Activated CD4-positive, alpha-beta T cell treated with anti-CD3 and anti-CD28 coated beads for 24 hours (primary cell): ENCODE measurements at regions not wholly inside any gene's neighbourhood (a gene's known extent, or its start where the extent isn't known, plus 50 kb on each side); places are given as distances from the start of the nearest gene placed in this dataset.

Experiments used
- DNase-seq, 2 donors: peaks; one replicate each; pipeline ENCODE4 v3.0.0-alpha.2; 2020; ENCODE audit warnings: low read depth in 2 of 2

DNA sequence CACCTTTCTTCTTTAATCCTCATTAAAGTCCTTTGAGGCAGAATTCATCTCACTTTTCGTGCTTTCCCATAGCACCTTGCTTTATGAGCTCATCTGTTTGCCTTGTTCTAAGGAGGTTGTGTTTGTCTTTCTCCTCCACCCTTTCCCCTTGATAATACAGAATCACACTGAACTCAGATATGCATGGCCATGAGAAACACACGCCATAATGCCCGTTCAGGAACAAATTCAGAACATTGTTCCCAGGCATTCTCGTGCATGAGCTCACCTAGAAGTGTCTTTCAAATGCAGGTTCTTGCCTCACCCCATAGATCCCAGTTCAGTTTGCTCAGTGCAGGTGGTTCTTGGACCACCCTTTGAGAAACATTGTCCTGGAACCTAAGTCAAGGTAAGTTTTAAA is 71.1 kb downstream of the TMEM114 start:
- DNase-seq, result no peak

DNA sequence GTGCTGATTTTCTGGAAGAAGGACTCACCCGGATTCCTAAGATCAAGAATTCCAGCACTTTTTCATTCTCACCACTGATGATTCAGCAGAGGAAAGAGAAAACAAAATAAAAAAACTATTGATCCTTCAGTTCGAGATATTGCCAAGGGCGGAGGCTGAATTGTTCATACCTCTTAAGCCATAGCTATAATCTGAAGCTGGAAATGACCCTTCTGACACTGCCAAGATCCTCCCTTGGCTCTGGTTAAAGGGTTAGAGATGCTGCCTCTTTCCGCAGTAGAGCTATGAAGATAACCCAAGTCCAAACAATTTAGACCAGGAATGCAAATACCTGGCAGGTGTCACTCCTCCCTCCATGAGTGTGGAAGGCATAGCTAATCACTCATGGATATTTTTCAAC is 73.0 kb downstream of the TMEM114 start:
- no peak for DNase-seq

DNA sequence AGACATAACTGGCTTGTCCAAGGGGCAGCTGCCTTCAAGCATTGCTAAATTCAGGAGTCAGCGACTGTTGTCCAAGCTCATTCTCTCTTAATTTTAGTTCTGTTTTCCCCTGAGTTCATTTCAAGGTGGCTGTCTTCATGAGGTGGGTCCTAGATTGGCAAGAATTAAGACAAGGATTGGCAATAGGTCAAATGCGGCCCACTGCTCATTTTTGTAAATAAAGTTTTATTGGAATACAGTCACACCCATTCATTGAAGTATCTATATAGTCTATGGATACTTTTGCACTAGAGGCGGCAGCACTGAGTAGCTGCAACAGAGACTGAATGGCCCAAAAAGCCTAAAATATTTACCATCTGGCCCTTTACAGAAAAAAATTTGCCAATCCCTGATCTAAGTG is 73.8 kb downstream of the TMEM114 start:
- DNase-seq, result no peak

DNA sequence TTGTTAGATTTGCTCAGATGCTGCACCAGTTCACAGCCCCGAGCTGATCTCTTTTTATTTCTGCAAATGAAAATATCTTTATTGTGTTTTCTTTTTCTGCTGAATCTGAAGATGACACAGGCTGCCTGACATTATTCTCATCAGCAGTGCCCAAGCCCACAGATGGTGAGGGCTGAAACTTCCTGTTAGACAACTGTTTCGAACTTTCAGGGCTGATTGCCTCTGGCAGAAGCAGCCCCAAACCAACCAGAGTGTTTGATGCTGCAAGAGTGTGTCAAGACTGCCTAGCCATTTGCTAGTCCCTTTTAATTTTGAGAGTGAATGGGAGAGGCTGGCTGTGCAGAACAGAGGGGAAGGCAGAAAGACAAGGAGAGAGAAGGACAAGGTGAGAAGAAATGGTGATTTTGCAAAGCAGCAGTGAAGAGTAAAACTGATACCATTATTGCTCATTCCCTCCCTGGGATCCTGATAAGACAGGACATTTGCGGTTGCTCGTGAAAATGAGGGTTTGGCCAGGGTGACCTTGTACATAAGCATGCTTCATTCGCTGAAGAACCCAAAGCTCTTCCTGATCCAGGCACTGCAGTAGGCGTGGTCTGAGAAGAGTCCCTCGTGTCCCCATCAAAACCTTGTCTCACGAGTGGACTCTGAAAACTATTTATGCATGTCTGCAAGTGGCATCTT is 77.2 kb downstream of the TMEM114 start:
- no peak for DNase-seq

DNA sequence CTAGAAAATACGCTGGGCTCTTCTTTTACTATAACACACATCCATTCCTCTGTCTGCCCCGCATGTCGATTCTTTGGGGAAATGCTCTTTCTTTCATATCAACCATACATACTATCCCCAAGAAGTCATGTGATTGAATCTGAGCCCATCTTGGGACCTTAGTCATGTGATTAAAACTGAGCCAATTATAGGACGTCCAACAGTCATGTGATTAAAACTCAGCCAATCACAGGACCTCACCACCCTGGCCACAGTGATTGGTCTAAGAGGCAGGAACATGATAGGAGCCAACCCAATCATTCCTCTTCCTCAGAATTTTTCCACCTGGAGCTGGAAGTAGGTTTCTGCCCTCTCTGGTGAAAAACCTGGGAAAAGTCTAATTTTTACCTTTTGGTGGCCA is 78.8 kb downstream of the TMEM114 start:
- no peak for DNase-seq

DNA sequence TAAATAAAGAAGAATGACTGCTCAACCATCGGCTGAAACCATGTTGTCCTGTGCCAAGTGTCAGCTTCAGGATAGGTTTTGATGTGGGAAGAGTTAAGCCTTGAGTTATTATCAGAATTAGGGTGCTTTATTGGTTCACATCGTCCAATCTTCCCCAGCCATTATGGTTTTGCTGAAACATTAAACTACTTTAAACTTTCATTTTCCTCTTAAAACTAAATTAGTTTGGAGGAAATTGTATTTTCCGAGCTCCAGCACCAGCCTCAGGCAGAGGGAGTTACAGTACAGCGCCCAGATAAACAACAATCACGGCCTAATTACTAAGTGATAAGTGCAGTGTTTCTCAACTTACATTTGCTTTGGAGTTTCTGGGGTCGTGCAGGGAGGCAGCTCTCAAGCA is 80.2 kb downstream of the TMEM114 start:
- DNase-seq, result no peak

DNA sequence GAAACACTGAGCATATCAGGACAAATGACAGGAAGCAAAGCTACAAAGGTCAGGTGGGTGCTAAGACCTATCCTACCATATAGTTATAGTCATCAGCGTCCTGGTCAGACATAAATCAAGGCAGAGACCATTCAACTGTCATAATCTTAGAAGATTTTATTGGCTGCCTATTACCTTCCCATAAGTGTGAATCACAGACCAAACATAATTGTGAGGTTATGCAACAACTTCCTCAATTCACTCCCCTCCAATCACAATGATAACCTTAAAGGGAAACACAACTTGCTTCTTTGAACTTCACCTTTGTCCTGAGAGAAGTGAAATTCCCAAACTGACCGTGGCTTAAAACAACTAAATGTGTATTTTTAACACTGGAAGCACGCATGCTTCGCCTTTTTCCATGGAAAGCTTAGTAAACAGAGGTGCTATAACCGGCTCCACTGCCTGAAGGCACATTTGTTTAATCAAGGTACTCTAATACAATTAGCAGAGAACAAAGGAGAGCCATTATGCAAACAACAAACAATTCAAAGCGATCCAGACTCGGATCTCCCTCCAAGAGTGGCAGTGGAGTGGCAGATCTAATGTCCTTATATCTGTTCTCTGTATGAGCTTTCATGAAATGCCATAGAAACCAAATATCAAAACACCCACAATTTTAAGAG is 84.9 kb downstream of the TMEM114 start:
- DNase-seq, result no peak

DNA sequence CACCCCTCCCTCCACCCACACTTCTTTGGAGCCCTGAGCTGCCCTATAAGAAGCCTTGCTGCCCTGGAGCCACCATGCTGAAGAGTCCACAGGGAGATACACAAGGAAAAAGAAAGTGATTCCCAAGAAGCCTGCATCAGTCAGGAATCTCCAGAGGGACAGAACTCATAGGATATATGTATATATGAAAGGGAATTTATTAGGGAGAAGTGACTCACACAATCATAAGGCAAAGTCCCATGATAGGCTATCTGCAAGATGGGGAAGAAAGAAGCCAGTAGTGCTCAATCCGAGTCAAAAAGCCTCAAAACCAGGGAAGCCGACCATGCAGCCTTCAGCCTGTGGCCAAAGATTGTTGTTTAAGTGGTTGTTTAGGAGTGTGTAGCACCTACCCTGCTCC is 87.9 kb downstream of the TMEM114 start:
- no peak for DNase-seq

DNA sequence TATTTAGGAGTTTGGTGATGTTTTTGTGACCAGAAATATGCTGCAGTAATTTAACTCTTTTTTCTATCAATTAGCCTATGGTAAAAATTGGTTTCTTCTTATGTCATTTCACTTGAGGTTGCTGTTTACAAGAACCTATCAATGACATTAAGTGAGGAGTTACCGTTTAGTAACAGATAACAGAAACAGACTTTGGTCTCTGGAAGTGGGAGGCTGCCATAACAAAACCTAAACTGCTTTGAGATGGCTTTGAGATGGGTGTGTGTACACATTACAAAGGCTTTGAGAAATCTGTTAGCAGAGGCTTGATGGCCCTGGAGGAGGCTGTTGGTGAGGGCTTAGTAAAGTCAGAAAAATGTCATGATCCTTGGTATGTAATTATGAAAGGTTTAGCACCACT is 90.0 kb downstream of the TMEM114 start:
- no peak for DNase-seq

DNA sequence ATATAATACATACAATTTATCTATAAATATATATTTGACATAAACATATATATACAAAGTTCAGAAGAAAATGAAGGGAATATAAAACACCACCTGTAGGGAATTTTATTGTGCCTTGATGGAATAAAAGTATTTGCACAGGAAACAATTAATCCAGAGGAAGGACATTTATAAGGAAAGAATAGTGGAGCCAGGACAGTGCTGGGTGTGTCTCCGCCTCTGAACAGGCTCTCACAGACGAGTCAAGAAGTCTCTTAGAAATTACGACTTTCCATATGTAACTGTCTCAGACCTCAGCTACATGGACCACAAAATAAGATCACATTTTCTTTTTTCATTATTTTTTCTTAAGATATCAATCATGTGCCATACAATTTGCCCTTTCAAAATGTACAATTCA is 93.9 kb downstream of the TMEM114 start:
- no peak for DNase-seq

DNA sequence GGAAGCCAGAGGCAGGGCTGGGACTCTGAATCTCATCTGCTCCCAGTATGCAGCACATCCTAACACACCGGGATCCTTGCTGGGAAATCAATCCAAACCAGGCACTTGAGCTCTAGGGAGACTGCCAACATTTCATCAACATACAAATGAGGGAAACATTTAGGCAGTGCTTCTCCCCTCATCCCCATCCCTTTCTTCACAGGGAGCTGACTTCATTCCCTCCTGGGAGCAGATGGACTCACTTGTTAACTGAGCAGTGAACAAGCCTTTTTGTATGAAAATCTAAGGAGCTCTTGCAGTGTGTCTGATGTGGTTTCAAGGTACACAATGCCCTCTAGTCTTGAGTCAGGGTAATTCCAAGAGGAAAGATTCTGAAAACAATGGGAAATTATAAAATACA is 96.3 kb downstream of the TMEM114 start:
- DNase-seq, result no peak

DNA sequence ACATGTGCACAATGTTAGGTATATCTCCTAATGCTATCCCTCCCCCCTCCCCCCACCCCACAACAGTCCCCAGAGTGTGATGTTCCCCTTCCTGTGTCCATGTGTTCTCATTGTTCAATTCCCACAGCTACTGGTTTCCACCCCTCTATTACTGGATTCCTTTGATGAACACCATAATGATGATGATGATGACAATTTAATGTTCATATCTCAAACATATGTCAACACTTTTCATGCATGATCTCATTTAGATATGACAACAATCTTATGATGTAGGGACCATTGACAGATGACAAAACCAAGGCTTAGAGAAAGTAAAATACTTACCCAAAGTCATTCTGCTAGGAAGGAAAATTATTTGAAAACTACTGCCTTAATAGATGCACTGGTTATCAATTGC is 97.6 kb downstream of the TMEM114 start:
- no peak for DNase-seq

DNA sequence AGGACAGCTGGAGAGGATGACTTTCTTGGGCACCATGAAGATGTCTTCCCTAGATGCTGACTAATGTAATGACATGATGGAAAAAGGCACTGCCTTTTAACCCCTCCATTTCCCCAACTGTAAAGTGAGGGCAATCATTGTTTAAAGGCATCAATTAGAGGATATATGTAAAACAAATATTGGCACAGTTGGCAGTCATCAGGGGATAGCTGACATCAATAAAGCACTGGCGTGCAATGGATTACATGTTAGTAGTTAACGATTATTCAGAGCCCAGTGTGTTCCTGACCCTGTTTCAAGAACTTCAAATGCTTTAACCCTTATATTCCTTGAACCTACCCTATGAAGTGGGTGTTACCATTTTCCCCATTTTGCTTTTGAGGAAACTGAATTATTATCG is 100.7 kb downstream of the TMEM114 start:
- DNase-seq, result no peak

DNA sequence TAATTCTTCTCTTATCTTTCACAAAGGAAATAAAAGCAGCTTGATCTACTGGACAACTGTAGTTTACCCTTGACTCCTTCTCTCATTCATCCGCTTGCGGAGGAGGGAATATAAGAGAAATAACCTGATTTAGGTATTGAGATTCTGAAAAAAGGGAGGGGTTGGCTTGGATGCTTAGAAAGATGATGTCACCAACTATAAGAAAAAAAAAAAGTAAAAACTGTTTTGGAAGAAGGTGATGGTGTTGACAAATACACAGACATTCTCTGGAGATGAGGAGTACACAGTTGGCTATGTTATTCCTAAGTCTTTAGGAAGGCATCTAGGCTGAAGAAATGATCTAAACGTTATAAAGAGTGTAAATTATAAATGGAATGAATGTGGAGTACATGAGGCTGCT is 103.3 kb downstream of the TMEM114 start:
- no peak for DNase-seq

DNA sequence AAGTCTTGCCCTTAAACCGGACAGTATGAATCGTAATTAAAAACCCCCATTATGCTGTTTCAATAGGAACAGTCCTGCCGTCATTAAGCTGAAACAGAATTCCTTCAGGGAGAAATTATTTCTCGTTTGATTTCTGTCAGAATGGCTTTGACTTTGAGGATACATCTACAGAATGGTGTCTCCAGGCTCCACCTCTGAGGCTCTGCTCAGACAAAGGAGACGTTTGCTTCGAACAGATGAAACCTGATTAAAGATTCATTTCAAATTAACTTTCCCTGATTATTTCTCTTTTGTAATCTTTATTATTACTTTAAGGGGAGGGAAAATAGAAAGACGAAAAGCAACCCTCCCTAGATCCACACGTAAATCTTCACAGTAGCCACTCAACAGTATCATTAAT is 106.9 kb downstream of the TMEM114 start:
- DNase-seq, result no peak

DNA sequence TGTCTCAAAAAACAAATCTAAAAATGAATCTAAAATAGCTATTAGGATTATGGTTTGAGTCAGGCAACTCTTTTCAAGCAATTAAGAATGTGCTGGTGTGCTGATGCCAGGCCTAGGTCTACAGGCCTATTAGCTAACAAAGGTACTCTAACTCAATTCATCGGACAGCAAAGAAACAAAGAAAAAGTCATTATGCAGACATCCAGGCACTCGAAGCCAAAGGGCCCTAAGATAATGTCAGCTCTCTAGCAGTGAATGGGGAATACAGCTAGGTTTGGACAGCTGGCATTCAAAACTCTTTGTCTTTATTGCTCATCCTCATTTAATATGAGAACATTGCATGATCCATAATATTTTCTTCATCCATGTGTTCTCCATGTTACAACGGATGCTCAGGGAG is 108.5 kb downstream of the TMEM114 start:
- no peak for DNase-seq

DNA sequence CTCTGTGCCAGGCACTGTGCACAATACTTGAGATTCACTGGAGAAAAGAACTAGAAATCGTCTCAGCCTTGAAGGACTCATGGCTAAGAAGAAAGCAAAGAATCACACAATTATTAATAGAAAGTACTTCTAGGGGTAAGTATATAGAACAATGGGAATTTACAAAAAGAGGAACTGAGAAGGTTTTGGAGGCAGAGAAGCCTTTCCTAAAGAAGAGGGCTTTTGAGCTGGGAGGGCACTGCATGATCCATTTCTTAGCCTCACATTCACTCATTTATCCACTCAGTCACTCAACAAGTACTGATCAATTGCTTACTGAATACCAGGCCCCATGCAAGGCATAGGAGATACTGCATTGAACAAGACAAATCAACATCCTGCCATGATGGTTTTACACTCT is 113.5 kb downstream of the TMEM114 start:
- DNase-seq, result no peak

DNA sequence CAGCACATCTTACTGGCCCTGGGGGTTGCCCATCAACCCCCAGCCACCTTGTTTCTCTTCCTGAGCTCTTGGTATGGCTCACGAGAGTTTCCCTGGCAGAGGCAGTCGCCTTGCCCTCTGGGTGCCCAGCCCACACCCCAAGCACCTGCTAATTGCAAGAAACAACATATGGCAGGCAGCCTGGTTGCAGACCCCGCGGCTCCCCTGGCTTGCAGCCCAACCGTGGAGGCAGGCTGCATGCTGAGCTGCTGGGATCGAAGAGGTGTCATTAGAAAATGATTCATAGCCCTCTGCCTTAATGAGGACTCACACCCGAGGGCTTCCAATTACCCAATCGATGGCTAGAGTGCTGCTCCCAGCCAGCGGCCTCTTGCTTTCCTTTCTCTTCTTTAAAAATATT is 115.7 kb downstream of the TMEM114 start:
- no peak for DNase-seq

DNA sequence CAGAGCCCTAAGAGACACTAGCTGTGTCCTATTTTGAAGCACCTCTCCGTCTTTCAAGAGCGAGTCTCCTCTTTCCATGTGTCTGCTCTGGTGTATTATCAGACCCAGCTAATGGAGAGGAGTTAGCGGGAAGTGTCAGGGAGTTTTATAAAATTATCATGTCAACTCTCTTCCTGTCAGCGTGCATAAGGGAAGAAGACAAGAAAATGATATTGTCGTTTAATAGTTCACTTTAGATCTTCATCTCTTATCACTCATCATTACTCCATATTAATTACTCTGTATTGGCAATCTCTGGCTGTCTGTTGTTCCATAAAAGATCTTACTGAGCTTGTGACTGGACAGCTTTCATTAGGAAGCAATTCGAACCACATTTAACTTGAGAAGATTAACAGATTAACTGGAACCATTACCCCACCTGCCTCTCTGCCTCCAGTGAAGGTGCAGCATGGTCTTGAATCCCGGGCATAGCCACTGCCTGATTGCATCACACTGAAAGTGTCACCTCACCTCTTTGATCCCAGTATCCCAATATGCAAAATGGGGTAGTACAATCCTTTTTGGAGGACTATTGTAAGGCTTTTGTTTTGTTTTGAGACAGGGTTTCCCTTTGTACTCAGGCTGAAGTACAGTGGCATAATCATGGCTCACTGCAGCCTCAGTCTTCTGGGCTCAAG is 121.1 kb downstream of the TMEM114 start:
- no peak for DNase-seq

DNA sequence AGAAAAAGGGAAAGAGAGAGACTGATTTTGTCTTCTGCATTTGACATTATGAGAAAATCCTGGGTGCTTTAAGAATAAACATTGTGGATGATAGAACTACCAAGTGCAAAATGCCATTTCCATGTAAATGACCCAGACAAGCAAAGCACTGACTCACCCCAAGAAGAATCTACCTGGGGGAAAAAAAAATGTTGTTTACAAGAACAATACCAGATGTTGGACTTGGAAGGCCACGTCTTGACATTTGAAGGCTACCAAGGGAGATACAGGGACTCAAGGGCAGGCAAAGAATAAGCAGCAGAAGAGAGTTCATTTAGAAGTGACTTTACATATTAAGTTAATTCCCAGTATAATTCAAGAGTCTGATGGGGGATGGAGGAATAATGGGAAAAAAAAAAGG is 125.3 kb downstream of the TMEM114 start:
- no peak for DNase-seq

DNA sequence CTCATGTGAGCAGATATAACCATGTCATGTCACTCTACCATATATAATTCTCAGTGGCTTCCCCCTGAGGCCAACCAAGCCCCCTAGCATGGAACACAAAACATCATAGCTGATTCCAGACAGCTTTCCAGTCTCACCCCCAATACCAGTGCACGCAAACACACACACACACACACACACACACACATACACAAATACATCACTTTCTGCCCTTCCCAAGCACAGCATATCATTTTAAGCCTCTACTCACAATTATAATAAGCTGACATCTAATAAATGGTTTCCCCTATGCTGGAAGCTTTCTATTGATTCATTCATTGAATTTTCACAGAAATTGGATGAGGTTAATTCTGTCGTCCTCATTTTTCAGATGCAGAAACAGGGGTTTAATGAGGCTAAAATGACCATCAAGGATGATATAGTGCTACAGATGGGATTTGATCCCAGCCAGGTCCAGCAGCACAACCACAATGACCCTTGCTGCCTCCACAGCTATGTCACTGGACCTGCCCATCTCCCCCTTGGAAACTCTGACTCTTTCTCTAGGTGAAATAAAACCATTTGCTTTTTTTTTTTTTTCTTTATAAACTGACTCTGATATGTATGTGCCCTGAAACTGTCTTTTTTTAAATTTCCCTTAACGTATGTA is 131.1 kb downstream of the TMEM114 start:
- DNase-seq, result no peak

DNA sequence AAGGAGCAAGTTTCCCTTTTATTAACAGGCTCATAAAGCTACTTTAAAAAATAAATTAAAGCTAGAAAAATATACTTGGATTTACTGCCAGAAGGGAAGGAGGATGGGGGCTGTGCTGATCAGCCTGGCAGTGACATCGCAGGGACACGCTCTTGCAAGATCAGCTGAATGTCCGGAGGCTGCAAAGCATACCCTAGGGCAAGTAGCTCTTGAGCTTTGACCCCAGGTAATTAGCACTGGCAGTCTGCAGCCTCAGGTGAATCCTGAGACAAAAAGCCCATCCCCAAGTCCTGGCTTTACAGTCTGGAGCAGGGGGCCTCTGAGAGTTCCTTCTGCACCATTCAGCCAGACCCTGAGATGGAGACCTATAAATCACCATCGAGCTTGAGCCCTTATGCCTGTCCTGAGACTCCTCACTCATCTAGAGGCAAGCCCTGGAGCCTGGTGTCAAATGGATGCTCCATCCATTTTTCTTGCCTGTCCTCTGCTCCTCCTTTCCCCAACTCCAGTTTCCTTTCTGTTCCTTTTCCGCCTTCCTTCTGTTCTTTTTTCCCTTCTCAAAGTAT is 131.7 kb downstream of the TMEM114 start:
- no peak for DNase-seq

DNA sequence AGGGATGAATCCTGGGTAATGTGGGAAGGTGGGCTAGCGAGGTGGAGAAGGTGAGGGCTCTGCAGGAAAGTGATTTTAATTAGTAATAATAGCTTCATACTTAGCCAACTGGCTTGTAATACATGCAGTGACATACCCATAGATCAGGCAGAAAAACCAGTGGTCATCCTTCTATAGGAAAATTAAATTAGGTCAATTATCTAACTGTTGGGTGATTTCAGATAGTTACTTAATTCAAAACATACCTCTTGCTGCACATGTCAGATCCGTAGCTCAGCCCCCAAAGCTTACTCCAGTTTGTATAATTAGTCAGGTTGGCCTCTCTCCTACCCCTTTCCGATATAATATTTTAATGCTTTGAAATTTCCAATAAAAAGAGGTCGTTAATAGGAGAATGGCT is 137.0 kb downstream of the TMEM114 start:
- no peak for DNase-seq
